HUES64 (cell line): ENCODE measurements at regions not wholly inside any gene's neighbourhood (a gene's known extent, or its start where the extent isn't known, plus 50 kb on each side); places are given as distances from the start of the nearest gene placed in this dataset.
"Not testable (repeated sequence)": the region's sequence is repeated elsewhere in the genome, so short reads cannot be mapped to it uniquely, and the experiment has no call there.

Experiments used
- H3K27ac ChIP-seq: 2 replicates; pipeline ENCODE4 v1.7.0; 2013; ENCODE audit warnings: low read depth, low read length, inconsistent platforms
- H3K27me3 ChIP-seq: 2 replicates; pipeline ENCODE4 v1.6.1; 2013; ENCODE audit warnings: mild to moderate bottlenecking, low read length; ENCODE audit not compliant: insufficient read depth
- H3K36me3 ChIP-seq: 2 replicates; pipeline ENCODE4 v1.6.1; 2013; ENCODE audit warnings: mild to moderate bottlenecking, low read length; ENCODE audit not compliant: insufficient read depth
- H3K4me1 ChIP-seq: 2 replicates; pipeline ENCODE4 v1.6.1; 2013; ENCODE audit warnings: mild to moderate bottlenecking, low read length, moderate library complexity; ENCODE audit not compliant: insufficient read depth
- H3K4me3 ChIP-seq: 2 replicates; pipeline ENCODE4 v1.5.1; 2013; ENCODE audit warnings: mild to moderate bottlenecking, low read length, moderate library complexity
- H3K9ac ChIP-seq: 2 replicates; pipeline ENCODE4 v1.6.1; 2013; ENCODE audit warnings: mild to moderate bottlenecking, low read depth, low read length
- H3K9me3 ChIP-seq: 2 replicates; pipeline ENCODE4 v1.6.1; 2013; ENCODE audit warnings: low read depth, low read length; ENCODE audit not compliant: insufficient read depth
- WGBS: fragments of 150-250, 120-280 bp; methylation state at CpG from one replicate; pipeline ENCODE4 v1.1.7; 2013; ENCODE audit warnings: missing lambda C conversion rate; 5-methylcytosine and 5-hydroxymethylcytosine counted together

DNA sequence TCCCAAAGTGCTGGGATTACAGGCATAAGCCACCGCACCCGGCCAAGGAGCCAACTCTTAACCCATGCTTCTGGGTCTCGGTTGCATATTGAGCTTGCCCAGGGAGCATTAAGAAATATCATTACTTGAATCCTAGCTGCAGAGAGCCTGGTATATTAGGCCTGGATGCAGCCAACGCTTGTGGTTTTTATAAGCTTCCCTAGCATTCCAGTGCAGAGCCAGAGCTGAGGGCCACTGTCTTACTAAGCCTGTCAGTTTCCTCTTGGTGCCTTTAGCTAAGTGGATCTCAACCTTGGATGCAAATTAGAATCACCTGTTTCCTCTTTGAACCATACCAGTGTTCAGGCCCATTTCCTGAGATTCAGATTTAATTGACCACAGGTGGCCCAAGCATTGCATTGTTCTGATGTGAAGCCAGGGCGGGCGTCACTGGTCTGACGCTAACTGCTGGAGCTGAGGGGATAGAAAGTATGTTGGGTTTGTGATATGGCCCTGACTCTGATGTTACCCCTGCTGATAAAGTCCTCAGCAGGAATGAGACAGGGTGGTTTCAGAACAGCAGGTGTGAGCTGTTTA lies 76.3 kb downstream of the BTBD3 start:
- Histone ChIP-seq H3K9me3 (no peaks in the 10 kb centered on the region), H3K27ac (no peak overlapping the region), H3K4me1 (peaks cover 4% of the 10 kb centered on the region; the same call in 1 of the 2 replicates), H3K4me3 (no peak overlapping the region), H3K36me3 (no peaks in the 10 kb centered on the region), H3K9ac (no peak overlapping the region), H3K27me3 (no peaks in the 10 kb centered on the region)
- WGBS, result 84% methylated on average over 7 of the region's 7 CpGs

DNA sequence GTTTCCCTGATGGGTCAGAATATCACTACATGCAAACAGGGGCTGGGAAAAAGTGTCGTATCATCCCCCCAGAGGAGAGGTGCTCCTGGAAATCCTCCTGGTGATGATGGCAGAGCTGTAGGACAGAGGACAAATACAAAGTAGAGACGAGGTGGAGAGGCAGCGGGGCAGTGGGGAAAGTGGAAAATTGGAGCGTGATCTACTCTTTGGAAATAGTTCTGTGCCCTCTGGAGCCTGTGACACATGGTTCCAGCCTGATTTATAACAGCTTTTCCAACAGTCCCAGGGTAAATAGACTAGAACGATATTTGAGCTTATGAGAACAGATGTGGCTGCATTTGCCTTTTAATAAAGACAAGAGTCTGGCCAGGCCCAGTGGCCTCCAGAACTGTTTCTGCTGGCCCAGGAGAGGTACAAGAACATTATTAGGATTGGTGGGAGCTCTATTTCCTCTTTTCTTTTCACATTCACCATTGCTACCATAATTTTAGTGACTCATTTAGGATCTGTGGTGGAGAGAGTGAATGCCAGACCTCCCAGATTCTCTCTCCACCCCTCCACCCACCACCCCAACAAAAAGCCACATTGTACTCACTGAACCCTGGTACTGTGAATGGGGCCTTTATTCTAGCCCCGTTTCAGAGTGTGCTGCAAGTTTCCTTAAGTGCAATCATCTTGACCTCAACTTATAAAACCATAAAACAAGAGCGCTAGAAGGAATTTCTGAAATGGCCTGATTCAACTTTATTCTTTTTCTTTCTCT lies 78.3 kb downstream of the BTBD3 start:
- 95% methylated on average over 7 of the region's 7 CpGs for WGBS
- Histone ChIP-seq H3K27me3 (no peaks in the 10 kb centered on the region), H3K36me3 (no peaks in the 10 kb centered on the region), H3K9ac (no peak overlapping the region), H3K9me3 (no peaks in the 10 kb centered on the region), H3K4me1 (peaks cover 4% of the 10 kb centered on the region; the same call in 1 of the 2 replicates), H3K27ac (no peak overlapping the region), H3K4me3 (no peak overlapping the region)

DNA sequence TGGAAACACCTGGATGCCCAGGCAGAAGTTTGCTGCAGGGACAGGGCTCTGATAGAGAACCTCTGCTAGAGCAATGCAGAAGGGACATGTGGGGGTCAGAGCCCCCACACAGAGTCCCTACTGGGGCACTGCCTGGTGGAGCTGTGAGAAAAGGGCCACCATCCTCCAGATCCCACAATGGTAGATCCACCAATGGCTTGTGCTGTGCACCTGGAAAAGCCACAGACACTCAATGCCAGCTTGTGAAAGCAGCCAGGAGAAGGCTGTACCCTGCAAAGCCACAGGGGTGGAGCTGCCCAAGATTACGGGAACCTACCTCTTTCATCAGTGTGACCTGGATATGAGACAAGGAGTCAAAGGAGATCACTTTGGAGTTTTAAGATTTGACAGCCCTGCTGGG lies 87.1 kb downstream of the BTBD3 start:
- not testable (repeated sequence) for H3K27me3 ChIP-seq, H3K4me1 ChIP-seq, H3K36me3 ChIP-seq, H3K4me3 ChIP-seq, H3K27ac ChIP-seq, H3K9me3 ChIP-seq, H3K9ac ChIP-seq
- WGBS, result 97% methylated on average over 1 of the region's 1 CpG

DNA sequence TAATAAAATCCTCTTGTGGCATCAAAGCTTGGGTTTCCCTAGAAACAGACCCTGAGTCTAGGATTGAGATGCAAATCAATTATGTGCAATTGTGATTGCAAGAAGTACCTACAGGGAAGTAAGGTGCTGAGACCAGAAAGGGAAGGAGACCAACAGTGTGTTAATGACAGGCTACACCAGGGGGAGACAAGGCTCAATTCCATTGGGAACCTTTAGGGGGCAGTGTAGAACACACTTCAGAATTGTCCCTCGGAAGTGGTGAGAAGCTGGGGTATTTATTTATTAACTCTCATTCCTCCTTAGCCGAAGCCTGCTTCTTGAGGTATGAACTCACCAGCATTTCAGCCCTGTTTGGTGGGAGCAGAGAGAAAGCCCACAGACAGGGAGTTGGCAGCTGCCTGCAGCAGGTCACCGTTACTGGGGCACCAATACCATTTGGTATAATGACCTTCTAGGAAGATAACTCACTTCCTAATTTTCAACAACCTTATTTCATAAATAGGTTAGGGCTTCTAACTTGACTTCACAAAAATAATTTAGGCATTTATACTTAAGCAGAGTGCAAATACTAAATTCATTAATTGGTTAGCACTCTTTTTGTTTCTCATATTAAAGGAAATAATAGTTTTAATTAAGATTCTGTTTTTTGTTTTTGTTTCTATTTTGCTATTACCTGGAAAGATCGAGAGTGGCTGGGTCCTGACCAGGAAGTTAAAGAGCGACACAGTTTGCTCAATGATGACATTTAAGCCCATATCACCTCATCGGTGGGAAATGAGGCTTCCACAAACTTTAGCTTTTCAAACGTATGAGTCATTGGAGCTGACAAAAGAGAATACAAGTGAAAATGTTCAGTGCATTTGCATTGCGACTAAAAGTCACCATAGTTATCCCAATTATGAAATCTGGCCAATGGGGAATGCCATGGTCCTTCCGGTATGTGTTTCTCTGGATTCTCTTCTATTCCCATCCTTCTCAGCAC lies 94.8 kb downstream of the BTBD3 start:
- Histone ChIP-seq H3K4me1 (no peaks in the 10 kb centered on the region), H3K27me3 (no peaks in the 10 kb centered on the region), H3K4me3 (no peak overlapping the region), H3K36me3 (no peaks in the 10 kb centered on the region), H3K9me3 (no peaks in the 10 kb centered on the region), H3K27ac (no peak overlapping the region), H3K9ac (no peak overlapping the region)
- WGBS, result 92% methylated on average over 8 of the region's 9 CpGs

DNA sequence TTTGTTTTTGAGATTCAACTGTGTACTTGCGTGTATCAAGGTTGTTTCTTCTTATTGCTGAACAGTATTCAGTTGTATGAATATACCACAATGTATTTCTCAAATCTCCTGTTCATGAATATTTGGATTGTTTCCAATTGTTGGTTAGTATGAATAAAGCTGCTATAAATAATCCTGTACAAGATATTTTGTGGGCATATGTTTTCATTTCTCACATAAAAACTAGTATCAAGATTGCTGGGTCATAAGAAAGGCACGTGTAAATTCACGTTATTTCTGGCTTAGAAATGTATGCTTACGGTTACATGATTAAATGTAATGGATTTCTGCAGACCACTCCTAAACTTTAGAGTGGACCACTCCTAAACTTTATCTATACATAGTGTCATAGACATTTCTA lies 96.6 kb downstream of the BTBD3 start:
- H3K4me1 ChIP-seq, result no peaks in the 10 kb centered on the region
- H3K4me3 ChIP-seq, result no peak overlapping the region
- H3K27me3 ChIP-seq, result no peaks in the 10 kb centered on the region
- H3K9me3 ChIP-seq, result no peaks in the 10 kb centered on the region
- H3K9ac ChIP-seq, result no peak overlapping the region
- H3K27ac ChIP-seq, result no peak overlapping the region
- H3K36me3 ChIP-seq, result no peaks in the 10 kb centered on the region
- 95% methylated on average over 3 of the region's 4 CpGs for WGBS

DNA sequence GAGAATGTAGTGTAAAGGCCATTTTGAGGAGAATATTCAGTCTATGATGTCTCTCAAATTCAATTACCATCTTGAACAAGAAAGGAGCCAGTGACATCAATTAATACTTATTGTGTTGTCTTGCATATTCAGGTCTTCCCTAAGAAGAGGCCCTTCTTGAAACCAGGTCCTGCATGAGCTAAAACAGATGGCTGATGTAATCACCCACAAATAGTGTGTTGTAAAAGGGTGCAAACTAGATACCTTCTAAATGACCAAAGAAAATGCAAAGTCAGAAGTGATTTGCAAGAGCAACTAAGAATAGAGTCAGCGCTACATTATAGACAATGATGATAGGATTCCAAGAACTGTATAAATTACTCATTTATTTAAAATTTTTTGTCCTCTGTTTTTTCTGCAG lies 97.0 kb downstream of the BTBD3 start:
- no peaks in the 10 kb centered on the region for H3K27me3 ChIP-seq
- H3K9ac ChIP-seq, result no peak overlapping the region
- H3K9me3 ChIP-seq, result no peaks in the 10 kb centered on the region
- no peak overlapping the region for H3K27ac ChIP-seq
- no peaks in the 10 kb centered on the region for H3K4me1 ChIP-seq
- no peaks in the 10 kb centered on the region for H3K36me3 ChIP-seq
- no peak overlapping the region for H3K4me3 ChIP-seq
- no CpG with 5 or more reads among the region's 1 CpG for WGBS

DNA sequence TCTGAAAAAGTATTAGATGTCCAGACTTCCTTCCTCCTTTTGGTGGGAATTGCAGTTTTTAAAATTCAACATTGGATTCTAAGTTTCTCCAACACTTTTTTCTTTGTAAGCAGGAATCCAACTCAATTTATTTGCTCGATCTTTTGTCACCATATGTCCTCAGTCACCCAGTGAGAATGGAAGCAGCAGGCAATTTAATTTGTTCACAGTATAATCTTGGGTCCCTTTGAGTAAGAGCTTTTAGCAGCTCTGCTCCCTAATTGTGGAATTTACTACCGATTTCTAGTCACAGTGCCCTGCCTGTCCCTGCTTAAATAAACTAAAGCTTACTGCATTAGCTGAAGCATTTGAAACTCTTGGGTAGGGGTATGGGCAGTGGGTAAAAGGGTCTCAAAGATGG lies 98.6 kb downstream of the BTBD3 start:
- no peaks in the 10 kb centered on the region for H3K9me3 ChIP-seq
- WGBS, result 100% methylated on average over 2 of the region's 2 CpGs
- no peak overlapping the region for H3K4me3 ChIP-seq

DNA sequence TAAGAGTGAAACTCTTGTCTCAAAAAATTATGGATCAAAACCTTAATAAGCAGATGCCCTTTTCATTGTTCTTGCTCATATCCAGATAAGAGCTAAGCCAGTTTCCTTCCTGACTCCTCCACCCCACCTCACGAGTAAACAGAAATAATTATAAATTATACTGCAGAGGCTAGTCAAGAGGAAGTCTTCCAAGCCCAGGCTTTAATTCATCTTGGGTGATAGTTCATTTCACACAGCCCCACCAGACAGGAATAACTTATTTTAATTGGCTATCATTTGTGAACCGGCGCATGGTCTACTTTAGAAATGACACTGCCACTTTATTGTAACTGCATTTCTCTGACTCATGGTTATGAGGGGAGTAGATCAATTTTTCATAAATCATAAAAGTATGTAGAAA lies 102.0 kb downstream of the BTBD3 start:
- no peaks in the 10 kb centered on the region for H3K9me3 ChIP-seq
- no peak overlapping the region for H3K4me3 ChIP-seq
- no peak overlapping the region for H3K9ac ChIP-seq
- H3K4me1 ChIP-seq, result no peaks in the 10 kb centered on the region
- WGBS, result 94% methylated on average over 2 of the region's 3 CpGs
- H3K27me3 ChIP-seq, result no peaks in the 10 kb centered on the region
- no peak overlapping the region for H3K27ac ChIP-seq
- H3K36me3 ChIP-seq, result no peaks in the 10 kb centered on the region

More for the DNA sequence above, 98.6 kb downstream of the BTBD3 start:
- no peak overlapping the region for H3K9ac ChIP-seq
- no peaks in the 10 kb centered on the region for H3K4me1 ChIP-seq
- H3K36me3 ChIP-seq, result no peaks in the 10 kb centered on the region
- no peaks in the 10 kb centered on the region for H3K27me3 ChIP-seq
- H3K27ac ChIP-seq, result no peak overlapping the region

DNA sequence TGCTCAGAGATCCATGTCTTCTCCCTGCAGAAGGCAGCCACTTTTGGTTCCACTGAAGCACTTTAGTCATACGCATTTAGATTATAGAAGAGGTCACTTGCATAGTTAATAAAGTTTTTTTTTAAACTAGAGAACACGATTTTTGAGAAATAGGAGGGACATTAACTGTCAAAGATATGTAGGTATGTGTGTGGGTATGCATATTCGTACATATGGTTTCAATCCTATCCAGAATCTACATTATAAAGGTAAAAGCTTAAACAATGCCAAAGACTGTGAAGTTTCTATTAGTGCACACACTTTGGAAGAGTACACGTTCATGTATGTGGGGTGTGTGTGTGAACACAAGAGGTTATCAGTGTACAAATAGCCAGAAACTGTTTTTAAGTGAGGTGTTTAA lies 103.2 kb downstream of the BTBD3 start:
- H3K4me1 ChIP-seq, result no peaks in the 10 kb centered on the region

DNA sequence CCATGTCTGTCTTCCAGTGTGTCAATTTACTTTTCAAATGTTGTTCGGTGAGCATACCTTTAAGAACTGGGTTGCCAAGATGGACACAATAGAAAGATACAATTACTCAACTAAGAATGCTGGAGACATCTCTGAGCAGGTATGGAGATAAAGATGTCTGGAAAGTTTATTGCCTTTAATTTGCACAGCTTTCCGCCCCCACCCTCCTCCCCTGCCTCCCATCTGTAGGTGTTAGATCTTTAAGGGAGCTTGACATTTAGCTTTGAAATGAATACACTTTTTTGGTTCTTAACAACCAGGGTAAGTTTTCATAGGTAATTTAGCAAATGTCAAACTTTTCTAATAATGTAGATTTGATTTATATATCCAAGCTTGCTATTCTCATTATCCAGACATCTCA lies 104.4 kb downstream of the BTBD3 start:
- H3K4me3 ChIP-seq, result no peak overlapping the region
- no peaks in the 10 kb centered on the region for H3K9me3 ChIP-seq
- no peaks in the 10 kb centered on the region for H3K4me1 ChIP-seq
- H3K27ac ChIP-seq, result no peak overlapping the region
- H3K27me3 ChIP-seq, result no peaks in the 10 kb centered on the region
- 100% methylated on average over 1 of the region's 2 CpGs for WGBS
- no peaks in the 10 kb centered on the region for H3K36me3 ChIP-seq
- no peak overlapping the region for H3K9ac ChIP-seq

More for the DNA sequence above, 103.2 kb downstream of the BTBD3 start:
- Histone ChIP-seq H3K9me3 (no peaks in the 10 kb centered on the region), H3K4me3 (no peak overlapping the region), H3K36me3 (no peaks in the 10 kb centered on the region), H3K9ac (no peak overlapping the region), H3K27me3 (no peaks in the 10 kb centered on the region), H3K27ac (no peak overlapping the region)
- WGBS, result 93% methylated on average over 3 of the region's 4 CpGs

DNA sequence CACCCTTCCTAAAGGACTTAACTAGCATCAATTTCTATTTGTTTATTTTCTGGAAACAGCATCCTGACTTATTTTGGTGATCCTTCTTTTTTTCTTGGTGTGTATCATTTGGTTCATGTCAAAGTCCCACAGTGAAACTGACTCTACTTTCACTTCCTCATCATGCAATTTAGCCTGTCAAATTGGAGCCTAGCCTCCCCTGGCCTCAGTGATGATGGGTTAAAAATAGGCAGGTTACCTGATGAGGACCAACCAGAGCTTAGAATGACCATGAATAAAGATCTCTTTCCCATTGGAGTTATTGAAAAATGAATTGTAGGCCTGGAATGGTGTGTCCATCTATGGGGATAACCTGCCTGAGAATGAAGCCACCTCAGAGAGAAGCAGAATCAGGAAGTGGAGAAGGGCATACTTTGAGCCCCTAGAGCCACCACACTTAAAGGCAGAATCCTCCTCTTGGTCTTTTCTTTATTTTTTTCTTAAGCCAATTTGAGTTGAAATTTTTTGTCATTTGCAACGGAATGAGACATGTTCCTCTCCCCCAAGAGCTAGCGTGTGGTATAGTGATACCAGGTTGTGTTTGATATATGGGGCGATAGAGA lies 105.6 kb downstream of the BTBD3 start:
- Histone ChIP-seq H3K27me3 (no peaks in the 10 kb centered on the region), H3K9me3 (no peaks in the 10 kb centered on the region), H3K9ac (no peak overlapping the region), H3K4me3 (no peak overlapping the region), H3K4me1 (no peaks in the 10 kb centered on the region), H3K36me3 (no peaks in the 10 kb centered on the region), H3K27ac (no peak overlapping the region)
- 95% methylated on average over 3 of the region's 3 CpGs for WGBS
